Calu3 (cell line): ENCODE measurements at regions not wholly inside any gene's neighbourhood (a gene's known extent, or its start where the extent isn't known, plus 50 kb on each side); places are given as distances from the start of the nearest gene placed in this dataset.

ENCODE experiments used
- BruUV-seq: library from RNA; stranded (reverse); fragments of 400-500 nt; replicated peaks from 2 replicates; lab custom pipeline; 2021; lab: Mats Ljungman, UMichigan
- CTCF ChIA-PET: fragments of 300-600 bp; sonication (Branson Sonifier 250); formaldehyde crosslinking; loops from one replicate; lab custom pipeline; 2022; ENCODE audit warnings: antibody characterized with exemption; lab: Charles Lee
- DNase-seq: peaks from one replicate; pipeline ENCODE4 v3.0.0; 2022
- H3K27ac Mint-ChIP-seq: one replicate; pipeline ENCODE4 v1.8.0; 2022; ENCODE audit warnings: mixed read lengths; ENCODE audit not compliant: unreplicated experiment
- H3K27me3 Mint-ChIP-seq: one replicate; pipeline ENCODE4 v1.8.0; 2022; ENCODE audit warnings: mixed read lengths; ENCODE audit not compliant: unreplicated experiment
- H3K36me3 Mint-ChIP-seq: one replicate; pipeline ENCODE4 v1.8.0; 2022; ENCODE audit warnings: mild to moderate bottlenecking, moderate library complexity, mixed read lengths; ENCODE audit not compliant: insufficient read depth, unreplicated experiment
- H3K4me1 Mint-ChIP-seq: one replicate; pipeline ENCODE4 v1.8.0; 2022; ENCODE audit warnings: mild to moderate bottlenecking, low read depth, mixed read lengths; ENCODE audit not compliant: unreplicated experiment
- H3K4me3 Mint-ChIP-seq: one replicate; pipeline ENCODE4 v1.8.0; 2022; ENCODE audit warnings: mild to moderate bottlenecking, low read depth, moderate library complexity, mixed read lengths; ENCODE audit not compliant: unreplicated experiment
- H3K9me3 Mint-ChIP-seq: one replicate; pipeline ENCODE4 v1.8.0; 2022; ENCODE audit warnings: low read depth, mixed read lengths; ENCODE audit not compliant: unreplicated experiment
- intact Hi-C: fragments of 100-400 bp; cut with micrococcal nuclease; formaldehyde crosslinking; loops from one replicate; pipeline ENCODE4 v1.10.0; 2022; ENCODE audit not compliant: unreplicated experiment
- TF ChIP-seq, protein P1 (sequence below): fragments of 200-600 bp; IDR thresholded peaks from one replicate; pipeline ENCODE4 v1.8.0; 2022; ENCODE audit warnings: antibody characterized with exemption; ENCODE audit not compliant: unreplicated experiment

- CTCF ChIA-PET, result no interaction called here
Measured at GRCh38 chr9:73773896-73774295, 622.2 kb downstream of the ANXA1 start.

DNA sequence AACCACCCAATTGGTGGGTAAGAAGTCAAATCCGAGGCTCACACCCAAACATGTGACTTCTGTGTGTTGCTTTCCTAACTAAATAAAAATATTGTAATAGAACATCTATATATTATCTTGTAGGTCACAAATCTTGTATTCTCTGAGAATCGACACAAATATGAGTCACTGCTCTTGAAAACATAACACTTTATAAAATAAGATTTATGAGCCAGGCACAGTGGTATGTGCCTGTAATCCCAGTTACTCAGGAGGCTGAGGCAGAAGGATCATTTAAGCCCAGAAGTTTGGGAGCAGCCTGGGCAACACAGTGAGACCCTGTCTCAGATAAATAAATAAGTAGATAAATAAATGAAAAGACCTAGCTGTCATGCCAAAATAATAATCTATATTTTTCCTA is 624.1 kb downstream of the ANXA1 start:
- Mint-ChIP-seq H3K36me3 (no peaks in the 10 kb centered on the region), H3K27ac (no peak overlapping the region), H3K9me3 (peaks cover 3% of the 10 kb centered on the region), H3K27me3 (no peaks in the 10 kb centered on the region), H3K4me3 (no peak overlapping the region), H3K4me1 (no peaks in the 10 kb centered on the region)
- no peak for DNase-seq
- intact Hi-C loops, result no loop called here
- BruUV-seq, result no TSS peak
- TF ChIP-seq, protein P1, sequence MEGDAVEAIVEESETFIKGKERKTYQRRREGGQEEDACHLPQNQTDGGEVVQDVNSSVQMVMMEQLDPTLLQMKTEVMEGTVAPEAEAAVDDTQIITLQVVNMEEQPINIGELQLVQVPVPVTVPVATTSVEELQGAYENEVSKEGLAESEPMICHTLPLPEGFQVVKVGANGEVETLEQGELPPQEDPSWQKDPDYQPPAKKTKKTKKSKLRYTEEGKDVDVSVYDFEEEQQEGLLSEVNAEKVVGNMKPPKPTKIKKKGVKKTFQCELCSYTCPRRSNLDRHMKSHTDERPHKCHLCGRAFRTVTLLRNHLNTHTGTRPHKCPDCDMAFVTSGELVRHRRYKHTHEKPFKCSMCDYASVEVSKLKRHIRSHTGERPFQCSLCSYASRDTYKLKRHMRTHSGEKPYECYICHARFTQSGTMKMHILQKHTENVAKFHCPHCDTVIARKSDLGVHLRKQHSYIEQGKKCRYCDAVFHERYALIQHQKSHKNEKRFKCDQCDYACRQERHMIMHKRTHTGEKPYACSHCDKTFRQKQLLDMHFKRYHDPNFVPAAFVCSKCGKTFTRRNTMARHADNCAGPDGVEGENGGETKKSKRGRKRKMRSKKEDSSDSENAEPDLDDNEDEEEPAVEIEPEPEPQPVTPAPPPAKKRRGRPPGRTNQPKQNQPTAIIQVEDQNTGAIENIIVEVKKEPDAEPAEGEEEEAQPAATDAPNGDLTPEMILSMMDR, result no peak
- CTCF ChIA-PET, result no interaction called here

More at GRCh38 chr9:73773896-73774295, 622.2 kb downstream of the ANXA1 start:
- no peak for DNase-seq
- no peaks in the 10 kb centered on the region for H3K4me1 Mint-ChIP-seq
- no peaks in the 10 kb centered on the region for H3K27me3 Mint-ChIP-seq
- TF ChIP-seq, protein P1, result no peak
- H3K9me3 Mint-ChIP-seq, result no peaks in the 10 kb centered on the region
- no peak overlapping the region for H3K27ac Mint-ChIP-seq
- BruUV-seq, result no TSS peak
- H3K4me3 Mint-ChIP-seq, result no peak overlapping the region
- intact Hi-C loops, result no loop called here
- no peaks in the 10 kb centered on the region for H3K36me3 Mint-ChIP-seq

DNA sequence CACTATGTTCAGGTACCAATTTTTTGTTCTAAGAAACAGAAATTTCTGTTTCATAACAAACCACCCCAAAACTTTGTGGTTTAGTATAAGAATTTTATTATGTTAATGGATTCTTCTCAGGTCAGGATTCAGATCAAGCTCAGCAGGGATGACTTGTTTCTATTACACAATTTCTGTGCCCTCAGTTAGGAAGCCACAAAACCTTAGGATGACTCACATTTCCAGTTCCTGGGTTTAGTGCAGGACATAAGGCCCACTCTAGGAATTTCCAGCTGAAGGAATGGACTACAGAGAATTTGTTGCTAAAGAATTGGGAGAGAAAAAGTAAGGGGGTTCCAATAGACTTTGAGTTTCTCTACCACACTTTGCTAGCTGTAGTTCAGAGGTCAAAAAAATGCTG is 629.3 kb downstream of the ANXA1 start:
- CTCF ChIA-PET, result no interaction called here
- BruUV-seq, result no TSS peak
- TF ChIP-seq, protein P1, result no peak
- Mint-ChIP-seq H3K27me3 (no peaks in the 10 kb centered on the region), H3K4me1 (no peaks in the 10 kb centered on the region), H3K36me3 (no peaks in the 10 kb centered on the region), H3K9me3 (peaks cover 7% of the 10 kb centered on the region), H3K27ac (no peak overlapping the region), H3K4me3 (no peak overlapping the region)
- intact Hi-C loops, result no loop called here
- DNase-seq, result no peak

DNA sequence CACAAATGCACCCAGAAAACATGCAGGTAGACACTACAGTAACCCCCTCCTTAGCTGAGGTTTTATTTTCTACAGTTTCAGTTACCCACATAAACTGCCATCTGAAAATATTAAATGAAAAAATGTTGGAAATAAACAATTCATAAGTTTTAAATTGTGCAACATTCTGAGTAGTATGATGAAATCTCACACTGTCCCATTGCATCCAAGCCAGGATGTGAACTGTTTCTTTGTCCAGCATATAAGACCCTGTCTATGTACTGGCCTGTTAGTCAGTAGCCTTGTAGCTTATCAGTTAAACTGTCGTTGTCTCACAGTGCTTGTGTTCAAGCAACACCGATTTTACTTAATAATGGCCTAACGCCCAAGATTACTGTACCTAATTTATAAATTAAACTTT is 630.5 kb downstream of the ANXA1 start:
- no peaks in the 10 kb centered on the region for H3K36me3 Mint-ChIP-seq
- CTCF ChIA-PET, result no interaction called here
- no peak for DNase-seq
- TF ChIP-seq, protein P1, result no peak
- no peak overlapping the region for H3K4me3 Mint-ChIP-seq
- no TSS peak for BruUV-seq
- no peaks in the 10 kb centered on the region for H3K4me1 Mint-ChIP-seq
- H3K9me3 Mint-ChIP-seq, result peaks cover 7% of the 10 kb centered on the region
- no peaks in the 10 kb centered on the region for H3K27me3 Mint-ChIP-seq
- intact Hi-C loops, result no loop called here
- no peak overlapping the region for H3K27ac Mint-ChIP-seq
